H1 (cell line): ENCODE measurements at regions not wholly inside any gene's neighbourhood (a gene's known extent, or its start where the extent isn't known, plus 50 kb on each side); places are given as distances from the start of the nearest gene placed in this dataset.

Experiments
- CTCF ChIA-PET: fragments of 300-600 bp; sonication (Branson Sonifier 250); formaldehyde crosslinking; loops from one replicate; lab custom pipeline; 2021; ENCODE audit not compliant: partially characterized antibody; lab: Charles Lee
- POLR2A ChIA-PET: fragments of 300-600 bp; sonication (Branson Sonifier 250); formaldehyde crosslinking; loops from one replicate; lab custom pipeline; 2021; ENCODE audit warnings: inconsistent platforms; ENCODE audit not compliant: partially characterized antibody; lab: Charles Lee
- DNase-seq, 2 experiments: peaks; one replicate each; pipeline versions ENCODE4 v3.0.0 to v3.0.0-alpha.2; 2010 to 2022; ENCODE audit warnings: low spot score in 2 of 2, low read depth in 1 of 2, mixed read lengths in 1 of 2
- FAIRE-seq: peaks from 2 replicates; lab custom pipeline; 2011; peaks lifted over from hg19 to GRCh38; lab: Jason Lieb, UNC
- H2AFZ ChIP-seq: 2 replicates; pipeline ENCODE4 v1.8.1; 2012; ENCODE audit warnings: low read length, inconsistent platforms
- H2AK5ac ChIP-seq: 2 replicates; pipeline ENCODE4 v1.6.1; 2013; ENCODE audit warnings: low read depth, low read length
- H2BK120ac ChIP-seq: replicated peaks from 2 replicates; pipeline ENCODE3; 2013; ENCODE audit warnings: low read depth, low read length, inconsistent platforms
- H2BK12ac ChIP-seq: 2 replicates; pipeline ENCODE4 v1.6.1; 2013; ENCODE audit warnings: low read depth, low read length
- H2BK15ac ChIP-seq: 2 replicates; pipeline ENCODE4 v1.6.1; 2013; ENCODE audit warnings: low read length
- H2BK20ac ChIP-seq: 2 replicates; pipeline ENCODE4 v1.6.1; 2013; ENCODE audit warnings: low read length
- H2BK5ac ChIP-seq: 2 replicates; pipeline ENCODE4 v1.6.1; 2013; ENCODE audit warnings: low read depth, low read length
- H3K14ac ChIP-seq: 2 replicates; pipeline ENCODE4 v1.6.1; 2013; ENCODE audit warnings: inconsistent platforms; ENCODE audit not compliant: insufficient read length
- H3K18ac ChIP-seq: 2 replicates; pipeline ENCODE4 v1.6.1; 2013; ENCODE audit warnings: low read length; ENCODE audit errors: extremely low read depth
- H3K23ac ChIP-seq: 2 replicates; pipeline ENCODE4 v1.6.1; 2013; ENCODE audit warnings: inconsistent platforms; ENCODE audit not compliant: insufficient read length
- H3K23me2 ChIP-seq: 2 replicates; pipeline ENCODE4 v1.6.1; 2013; ENCODE audit warnings: low read depth, low read length
- H3K27ac ChIP-seq: 2 replicates; pipeline ENCODE4 v1.6.1; 2011; ENCODE audit warnings: low read depth, low read length, inconsistent platforms
- H3K27me3 ChIP-seq, 4 experiments: replicated peaks in 1 of 4; 1 replicate in 1 of 4; 2 replicates in 3 of 4; pipeline versions ENCODE4 v1.6.1 to v1.8.1; 2011 to 2013; ENCODE audit warnings: low read length in 3 of 4, mild to moderate bottlenecking in 3 of 4, inconsistent platforms in 2 of 4, mixed read lengths in 2 of 4, moderate library complexity in 1 of 4; ENCODE audit not compliant: control insufficient read depth in 3 of 4, insufficient read depth in 3 of 4; ENCODE audit errors: extremely low read depth in 1 of 4
- H3K36me3 ChIP-seq, 4 experiments: 2 replicates each; pipeline versions ENCODE4 v1.6.1 to v1.8.1; 2011 to 2013; ENCODE audit warnings: mild to moderate bottlenecking in 4 of 4, low read length in 3 of 4, moderate library complexity in 2 of 4, control low read depth in 1 of 4, inconsistent platforms in 1 of 4; ENCODE audit not compliant: insufficient read depth in 4 of 4, control insufficient read depth in 2 of 4
- H3K4ac ChIP-seq: replicated peaks from 2 replicates; pipeline ENCODE3; 2013; ENCODE audit warnings: low read length, low read depth, mixed read lengths, inconsistent platforms; ENCODE audit not compliant: insufficient read length
- H3K4me1 ChIP-seq, 4 experiments: replicated peaks in 1 of 4; 1 replicate in 1 of 4; 2 replicates in 3 of 4; pipeline versions ENCODE4 v1.6.1 to v1.8.1; 2011 to 2013; ENCODE audit warnings: low read length in 3 of 4, inconsistent platforms in 2 of 4, mixed read lengths in 1 of 4; ENCODE audit not compliant: insufficient read depth in 4 of 4, control insufficient read depth in 3 of 4
- H3K4me2 ChIP-seq, 2 experiments: 2 replicates each; pipeline versions ENCODE4 v1.6.1 to v1.8.1; 2011 to 2013; ENCODE audit warnings: low read depth in 2 of 2, low read length in 2 of 2, control low read depth in 1 of 2, inconsistent platforms in 1 of 2, mild to moderate bottlenecking in 1 of 2; ENCODE audit not compliant: insufficient read depth in 1 of 2
- H3K4me3 ChIP-seq, 4 experiments: fragments of 200-600, 300-600 bp in 1 of 4; sonication (generic), shearing (Covaris generic), sonication (Bioruptor Twin) in 1 of 4; 2 replicates each; pipeline versions ENCODE4 v1.5.1 to v1.8.1; 2011 to 2016; ENCODE audit warnings: low read length in 4 of 4, low read depth in 3 of 4, control low read depth in 2 of 4, inconsistent platforms in 2 of 4, mild to moderate bottlenecking in 2 of 4, mixed read lengths in 1 of 4, moderate library complexity in 1 of 4; ENCODE audit not compliant: insufficient read depth in 2 of 4; ENCODE audit errors: extremely low read depth in 1 of 4
- H3K56ac ChIP-seq: replicated peaks from 2 replicates; pipeline ENCODE3; 2013; ENCODE audit warnings: low read depth, mild to moderate bottlenecking, mixed read lengths, low read length, inconsistent platforms; ENCODE audit not compliant: insufficient read length
- H3K79me1 ChIP-seq: 2 replicates; pipeline ENCODE4 v1.6.1; 2013; ENCODE audit warnings: low read depth, low read length, control low read depth
- H3K79me2 ChIP-seq, 2 experiments: 2 replicates each; pipeline versions ENCODE4 v1.6.1 to v1.8.1; 2012 to 2013; ENCODE audit warnings: low read length in 2 of 2, mild to moderate bottlenecking in 2 of 2, inconsistent platforms in 1 of 2; ENCODE audit not compliant: insufficient read depth in 2 of 2, control insufficient read depth in 1 of 2
- H3K9ac ChIP-seq, 4 experiments: replicated peaks in 1 of 4; 1 replicate in 1 of 4; 2 replicates in 3 of 4; pipeline versions ENCODE4 v1.6.1 to v1.8.1; 2011 to 2013; ENCODE audit warnings: low read depth in 3 of 4, low read length in 3 of 4, control low read depth in 2 of 4, mild to moderate bottlenecking in 2 of 4, moderate library complexity in 2 of 4, inconsistent platforms in 1 of 4; ENCODE audit errors: extremely low read depth in 1 of 4
- H3K9me3 ChIP-seq, 2 experiments: 2 replicates each; pipeline versions ENCODE4 v1.6.1 to v1.8.1; 2012 to 2013; ENCODE audit warnings: mild to moderate bottlenecking in 2 of 2, moderate library complexity in 2 of 2, control low read depth in 1 of 2, inconsistent platforms in 1 of 2, low read depth in 1 of 2, low read length in 1 of 2, mixed read lengths in 1 of 2; ENCODE audit not compliant: insufficient read depth in 2 of 2
- H4K20me1 ChIP-seq, 2 experiments: replicated peaks in 1 of 2; 2 replicates each; pipeline versions ENCODE3 to v1.8.1; 2011 to 2013; ENCODE audit warnings: inconsistent platforms in 2 of 2, low read length in 2 of 2, mild to moderate bottlenecking in 1 of 2; ENCODE audit not compliant: insufficient read depth in 2 of 2, control insufficient read depth in 1 of 2
- H4K5ac ChIP-seq: 2 replicates; pipeline ENCODE4 v1.6.1; 2013; ENCODE audit warnings: low read length, low read depth, mixed read lengths, inconsistent platforms; ENCODE audit not compliant: insufficient read length
- H4K8ac ChIP-seq: 2 replicates; pipeline ENCODE4 v1.8.0; 2013; ENCODE audit warnings: mild to moderate bottlenecking, moderate library complexity, low read length, inconsistent platforms; ENCODE audit not compliant: insufficient read depth; ENCODE audit errors: extremely low read depth
- H4K91ac ChIP-seq: replicated peaks from 2 replicates; pipeline ENCODE3; 2013; ENCODE audit warnings: low read length, mixed read lengths, inconsistent platforms; ENCODE audit not compliant: insufficient read length
- ATF3 ChIP-seq: IDR thresholded peaks from 2 replicates; pipeline ENCODE4 v1.6.1; 2011; ENCODE audit warnings: low read depth, mild to moderate bottlenecking, low read length; ENCODE audit not compliant: insufficient read depth
- BACH1 ChIP-seq: IDR thresholded peaks from 2 replicates; pipeline ENCODE4 v1.6.1; 2012; ENCODE audit warnings: low read length, improper control_type of control experiment
- CBX5 ChIP-seq: fragments of 300-800, 300-1000 bp; sonication (generic); IDR thresholded peaks from 2 replicates; pipeline ENCODE4 v1.7.1; 2016; ENCODE audit warnings: antibody characterized with exemption, low read length, low read depth
- CBX8 ChIP-seq: fragments of 300-800, 300-1000 bp; sonication (generic); IDR thresholded peaks from 2 replicates; pipeline ENCODE4 v1.7.1; 2016; ENCODE audit warnings: low read depth, low read length, borderline replicate concordance
- CHD2 ChIP-seq: IDR thresholded peaks from 2 replicates; pipeline ENCODE4 v1.6.1; 2012; ENCODE audit warnings: low read length, improper control_type of control experiment
- EP300 ChIP-seq, 2 experiments: IDR thresholded peaks; 1 replicate in 1 of 2; 2 replicates in 1 of 2; pipeline ENCODE4 v1.6.1; 2011 to 2012; ENCODE audit warnings: low read depth in 2 of 2, low read length in 2 of 2, mild to moderate bottlenecking in 2 of 2, borderline replicate concordance in 1 of 2, inconsistent platforms in 1 of 2, moderate library complexity in 1 of 2
- HDAC2 ChIP-seq, 2 experiments: fragments of 300-600 bp in 1 of 2; sonication (generic) in 1 of 2; IDR thresholded peaks; 2 replicates each; pipeline ENCODE4 v1.6.1; 2011 to 2012; ENCODE audit warnings: low read depth in 2 of 2, low read length in 2 of 2, mild to moderate bottlenecking in 2 of 2, moderate library complexity in 2 of 2, borderline replicate concordance in 1 of 2, inconsistent platforms in 1 of 2
- JUN ChIP-seq: IDR thresholded peaks from 2 replicates; pipeline ENCODE4 v1.6.1; 2011; ENCODE audit warnings: low read depth, mild to moderate bottlenecking, improper control_type of control experiment, low read length
- NRF1 ChIP-seq: IDR thresholded peaks from 2 replicates; pipeline ENCODE4 v1.6.1; 2011; ENCODE audit warnings: mild to moderate bottlenecking, low read depth, low read length, improper control_type of control experiment
- POLR2A ChIP-seq, 2 experiments: IDR thresholded peaks; 1 replicate in 1 of 2; 2 replicates in 1 of 2; pipeline ENCODE4 v1.6.1; 2011; ENCODE audit warnings: low read depth in 2 of 2, low read length in 2 of 2, mild to moderate bottlenecking in 2 of 2; ENCODE audit errors: control extremely low read depth in 1 of 2
- POLR2AphosphoS5 ChIP-seq: IDR thresholded peaks from 2 replicates; pipeline ENCODE4 v1.6.1; 2011; ENCODE audit warnings: low read depth, low read length
- SAP30 ChIP-seq: fragments of 300-600 bp; sonication (generic); IDR thresholded peaks from 2 replicates; pipeline ENCODE4 v1.7.1; 2012; ENCODE audit warnings: low read length, moderate library complexity, mild to moderate bottlenecking, inconsistent platforms; ENCODE audit not compliant: insufficient read depth, insufficient replicate concordance
- SIX5 ChIP-seq: IDR thresholded peaks from 2 replicates; pipeline ENCODE4 v1.6.1; 2011; ENCODE audit warnings: mild to moderate bottlenecking, low read depth, low read length
- YY1 ChIP-seq: IDR thresholded peaks from 2 replicates; pipeline ENCODE4 v1.6.1; 2011; ENCODE audit warnings: low read depth, mild to moderate bottlenecking, low read length

GRCh38 chr13:73794755-73795154 lies 339.4 kb downstream of the KLF12 start (continued):
- TF ChIP-seq POLR2AphosphoS5: no peak

- Histone ChIP-seq H4K8ac (no peak overlapping the region), H3K18ac (no peak overlapping the region), H3K9me3 (no peaks in the 10 kb centered on the region), H3K36me3 (no peaks in the 10 kb centered on the region), H3K27ac (no peak overlapping the region), H3K4me1 (no peaks in the 10 kb centered on the region), H4K91ac (no peak overlapping the region), H3K14ac (no peak overlapping the region), H3K9ac (no peak overlapping the region), H3K4me2 (no peak overlapping the region), H2AK5ac (no peak overlapping the region), H4K20me1 (no peaks in the 10 kb centered on the region), H2BK20ac (no peak overlapping the region), H2BK5ac (no peak overlapping the region), H4K5ac (no peak overlapping the region), H3K4me3 (no peak overlapping the region), H2BK12ac (no peak overlapping the region), H3K23me2 (0 out of 2 replicates have a peak, but pooled peaks cover 3% of the 10 kb centered on the region), H2BK15ac (no peak overlapping the region), H3K79me1 (no peaks in the 10 kb centered on the region), H3K79me2 (no peaks in the 10 kb centered on the region), H3K56ac (no peak overlapping the region), H3K4ac (no peak overlapping the region), H2BK120ac (no peak overlapping the region), H3K23ac (no peak overlapping the region), H2AFZ (no peak overlapping the region), H3K27me3 (no peaks in the 10 kb centered on the region)
- CTCF ChIA-PET: no interaction called here
- FAIRE-seq (no peak), DNase-seq (no peak)
- POLR2A ChIA-PET: no interaction called here
- TF ChIP-seq BACH1 (no peak), EP300 (IDR thresholded peaks at IDR 0.05; ENCODE audit: borderline replicate concordance in 1 of 2, low read depth in 2 of 2, low read length in 2 of 2) (no peak), POLR2A (IDR thresholded peaks at IDR 0.05; ENCODE audit: control extremely low read depth in 1 of 2, low read depth in 2 of 2, low read length in 2 of 2) (no peak), JUN (no peak), SAP30 (no peak), SIX5 (no peak), CBX5 (no peak), CBX8 (no peak), ATF3 (no peak), CHD2 (no peak), YY1 (no peak), NRF1 (no peak), HDAC2 (IDR thresholded peaks at IDR 0.05; ENCODE audit: borderline replicate concordance in 1 of 2, low read depth in 2 of 2, low read length in 2 of 2) (no peak)
Measured at GRCh38 chr13:73793361-73793760, 340.8 kb downstream of the KLF12 start.
